PC-3 (cell line): ENCODE measurements at regions not wholly inside any gene's neighbourhood (a gene's known extent, or its start where the extent isn't known, plus 50 kb on each side); places are given as distances from the start of the nearest gene placed in this dataset.

Experiments used
- CTCF ChIP-seq: fragments of 300-600 bp; sonication (generic); conservative IDR thresholded peaks from 2 replicates; pipeline ENCODE4 v1.5.1; 2017; ENCODE audit warnings: antibody characterized with exemption, low read depth, mild to moderate bottlenecking, low read length
- EZH2phosphoT487 ChIP-seq: fragments of 300-600 bp; sonication (generic); IDR thresholded peaks from 2 replicates; pipeline ENCODE4 v1.6.1; 2018; ENCODE audit warnings: mild to moderate bottlenecking, antibody characterized with exemption, low read length, borderline replicate concordance

GRCh38 chr3:192060160-192060781 is 599.3 kb downstream of the PYDC2 start:
- no peak for TF ChIP-seq CTCF
- no peak for TF ChIP-seq EZH2phosphoT487
